ENCODE measurements at regions not wholly inside any gene's neighbourhood (a gene's known extent, or its start where the extent isn't known, plus 50 kb on each side); places are given as distances from the start of the nearest gene placed in this dataset.
"Not testable (repeated sequence)": the region's sequence is repeated elsewhere in the genome, so short reads cannot be mapped to it uniquely, and the experiment has no call there.

DNA sequence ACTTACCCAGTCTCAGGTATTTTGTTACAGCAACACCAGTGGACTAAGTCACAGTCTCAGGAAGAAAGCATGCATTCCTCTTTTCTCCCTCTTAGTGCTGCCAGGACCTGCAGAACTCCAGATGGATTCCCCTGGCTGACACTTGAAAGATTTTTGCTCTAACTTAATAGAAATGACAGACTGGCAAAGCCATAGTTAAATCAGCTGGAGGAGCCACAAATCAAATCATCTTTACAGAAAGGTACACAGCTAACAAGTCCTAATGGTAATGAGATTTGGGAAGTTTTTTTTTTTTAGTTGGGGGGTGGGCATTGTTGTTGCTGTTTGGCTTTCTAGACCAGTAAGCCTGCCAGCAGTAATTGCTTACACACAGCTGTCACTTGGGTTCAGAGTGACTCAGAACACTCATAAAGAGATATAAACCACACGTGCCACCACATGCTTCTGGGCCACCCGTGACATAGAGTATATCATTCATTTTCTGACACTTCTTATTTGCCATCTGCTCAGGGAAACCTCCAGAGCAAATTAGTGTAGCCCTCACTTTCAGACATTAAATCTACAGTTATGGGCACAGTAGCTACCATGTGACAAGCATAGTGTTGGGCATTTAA, 72.4 kb downstream of the FH start:
- no peaks in the 10 kb centered on the region for H3K27me3 ChIP-seq (ENCODE audit: control insufficient read depth in 1 of 2, insufficient read depth in 2 of 2, low read length in 2 of 2)
- no peaks in the 10 kb centered on the region for H3K9me3 ChIP-seq (ENCODE audit: control insufficient read depth in 2 of 2, low read length in 2 of 2)
- H3K36me3 ChIP-seq (ENCODE audit: control insufficient read depth in 2 of 2, insufficient read depth in 2 of 2, low read length in 2 of 2): no peaks in the 10 kb centered on the region
- H3K4me3 ChIP-seq (ENCODE audit: low read length in 2 of 2): no peak overlapping the region
- no peaks in the 10 kb centered on the region for H3K4me1 ChIP-seq (ENCODE audit: control insufficient read depth, insufficient read depth, low read length)
- no peak overlapping the region for H3K27ac ChIP-seq (ENCODE audit: low read length)
- H3K9ac ChIP-seq (ENCODE audit: low read length in 2 of 2): no peak overlapping the region

DNA sequence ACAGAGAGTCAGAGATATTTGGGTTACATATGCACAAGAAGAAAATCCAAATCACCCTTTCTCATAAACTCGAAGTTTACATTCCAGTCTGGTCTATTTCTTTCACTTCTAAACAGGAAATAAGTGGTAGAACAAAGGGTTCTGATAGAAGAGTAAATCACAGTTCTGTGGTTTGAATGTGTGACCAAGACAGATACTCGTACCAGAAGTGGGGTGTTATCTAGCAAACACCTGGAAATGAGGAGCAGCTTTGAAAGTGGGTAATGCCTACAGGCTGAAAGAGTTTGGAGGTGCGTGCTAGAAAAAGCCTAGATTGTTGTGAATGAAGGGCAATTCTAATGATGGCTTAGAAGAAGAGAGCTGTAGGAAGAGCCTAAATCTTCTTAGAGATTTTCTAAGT, 74.7 kb downstream of the FH start:
- H3K4me1 ChIP-seq (ENCODE audit: control insufficient read depth, insufficient read depth, low read length): no peaks in the 10 kb centered on the region

DNA sequence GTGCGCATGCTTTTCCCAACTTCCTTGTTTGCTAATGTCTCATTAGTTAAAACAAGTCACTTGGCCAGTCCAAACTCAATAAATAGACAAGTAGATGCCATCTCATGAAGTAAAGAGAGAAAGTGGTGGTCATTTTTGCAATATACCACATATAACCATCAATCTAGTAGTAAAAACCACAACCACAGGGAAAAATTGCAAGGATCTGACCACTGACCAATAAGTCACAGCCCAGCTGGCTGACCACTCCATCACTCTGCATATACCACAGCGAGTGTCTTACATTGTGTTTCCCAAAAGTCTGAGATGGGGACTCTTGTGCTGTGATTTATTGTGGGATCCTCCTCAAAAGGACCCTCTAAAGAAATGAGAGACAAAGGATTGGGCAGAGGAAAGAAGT, 76.0 kb downstream of the FH start:
- H3K9me3 ChIP-seq (ENCODE audit: control insufficient read depth in 2 of 2, low read length in 2 of 2): no peaks in the 10 kb centered on the region
- H3K36me3 ChIP-seq (ENCODE audit: control insufficient read depth in 2 of 2, insufficient read depth in 2 of 2, low read length in 2 of 2): no peaks in the 10 kb centered on the region
- H3K9ac ChIP-seq (ENCODE audit: low read length in 2 of 2): no peak overlapping the region
- H3K27me3 ChIP-seq (ENCODE audit: control insufficient read depth in 1 of 2, insufficient read depth in 2 of 2, low read length in 2 of 2): no peaks in the 10 kb centered on the region
- no peak overlapping the region for H3K27ac ChIP-seq (ENCODE audit: low read length)
- no peaks in the 10 kb centered on the region for H3K4me1 ChIP-seq (ENCODE audit: control insufficient read depth, insufficient read depth, low read length)
- no peak overlapping the region for H3K4me3 ChIP-seq (ENCODE audit: low read length in 2 of 2)

More for the DNA sequence above, 74.7 kb downstream of the FH start:
- no peaks in the 10 kb centered on the region for H3K9me3 ChIP-seq (ENCODE audit: control insufficient read depth in 2 of 2, low read length in 2 of 2)
- no peaks in the 10 kb centered on the region for H3K27me3 ChIP-seq (ENCODE audit: control insufficient read depth in 1 of 2, insufficient read depth in 2 of 2, low read length in 2 of 2)
- no peak overlapping the region for H3K4me3 ChIP-seq (ENCODE audit: low read length in 2 of 2)
- no peak overlapping the region for H3K27ac ChIP-seq (ENCODE audit: low read length)
- no peak overlapping the region for H3K9ac ChIP-seq (ENCODE audit: low read length in 2 of 2)
- no peaks in the 10 kb centered on the region for H3K36me3 ChIP-seq (ENCODE audit: control insufficient read depth in 2 of 2, insufficient read depth in 2 of 2, low read length in 2 of 2)

DNA sequence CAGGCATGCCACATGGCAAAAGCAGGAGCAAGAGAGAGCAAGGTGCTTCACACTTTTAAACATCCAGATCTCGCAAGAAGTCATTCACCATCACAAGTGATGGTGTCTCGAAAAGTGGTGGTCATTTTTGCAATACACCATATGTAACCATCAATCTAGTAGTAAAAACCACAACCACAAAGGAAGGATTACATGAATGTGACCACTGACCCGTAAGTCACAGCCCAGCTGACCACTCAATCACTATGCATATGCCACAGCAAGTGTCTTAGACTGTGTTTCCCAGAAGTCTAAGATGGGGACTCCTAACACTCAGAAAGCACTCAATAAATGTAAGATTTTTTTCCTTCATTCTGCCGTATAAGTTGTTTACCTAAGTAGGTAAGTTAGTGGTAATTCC, 76.9 kb downstream of the FH start:
- H3K36me3 ChIP-seq (ENCODE audit: control insufficient read depth in 2 of 2, insufficient read depth in 2 of 2, low read length in 2 of 2): no peaks in the 10 kb centered on the region
- no peaks in the 10 kb centered on the region for H3K4me1 ChIP-seq (ENCODE audit: control insufficient read depth, insufficient read depth, low read length)
- H3K27me3 ChIP-seq (ENCODE audit: control insufficient read depth in 1 of 2, insufficient read depth in 2 of 2, low read length in 2 of 2): no peaks in the 10 kb centered on the region
- no peak overlapping the region for H3K4me3 ChIP-seq (ENCODE audit: low read length in 2 of 2)
- no peaks in the 10 kb centered on the region for H3K9me3 ChIP-seq (ENCODE audit: control insufficient read depth in 2 of 2, low read length in 2 of 2)
- no peak overlapping the region for H3K27ac ChIP-seq (ENCODE audit: low read length)
- H3K9ac ChIP-seq (ENCODE audit: low read length in 2 of 2): no peak overlapping the region

DNA sequence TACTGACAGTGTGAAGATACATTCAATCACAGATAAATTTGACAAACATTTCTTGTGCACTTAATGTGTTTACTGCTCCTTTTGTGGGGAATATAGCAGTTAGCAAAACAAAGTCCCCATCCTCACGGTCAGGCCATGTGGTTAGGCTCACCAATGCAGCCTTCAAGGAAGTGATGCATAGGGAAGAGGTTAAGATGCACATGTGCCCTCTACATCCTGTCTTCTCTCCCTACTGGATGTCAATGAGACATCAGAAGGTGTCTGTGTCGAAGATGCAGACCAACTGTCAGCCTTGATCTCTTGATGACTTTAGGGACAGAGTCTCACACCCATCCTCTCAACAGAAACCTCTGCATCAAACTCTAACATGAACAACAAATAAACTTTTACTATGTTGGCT, 78.7 kb downstream of the FH start:
- Histone ChIP-seq H3K9ac (ENCODE audit: low read length in 2 of 2) (no peak overlapping the region), H3K27ac (ENCODE audit: low read length) (no peak overlapping the region)

DNA sequence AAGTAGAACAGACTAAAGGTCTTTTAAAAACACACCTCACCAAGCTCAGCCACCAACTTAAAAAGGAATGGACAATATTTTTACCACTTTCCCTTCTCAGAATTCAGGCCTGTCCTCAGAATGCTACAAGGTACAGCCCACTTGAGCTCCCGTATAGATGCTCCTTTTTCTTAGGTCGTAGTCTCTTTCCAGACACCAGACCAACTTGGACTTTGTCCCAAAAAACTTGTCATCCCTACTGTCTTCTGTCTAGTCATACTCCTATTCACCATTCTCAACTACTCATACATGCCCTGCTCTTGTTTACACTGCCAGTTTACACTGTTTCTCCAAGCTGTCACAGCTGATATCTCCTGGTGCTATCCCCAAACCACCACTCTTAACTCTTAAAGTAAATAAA, 80.9 kb downstream of the FH start:
- not testable (repeated sequence) for H3K9me3 ChIP-seq (ENCODE audit: control insufficient read depth in 2 of 2, low read length in 2 of 2); H3K4me3 ChIP-seq (ENCODE audit: low read length in 2 of 2); H3K27ac ChIP-seq (ENCODE audit: low read length); H3K4me1 ChIP-seq (ENCODE audit: control insufficient read depth, insufficient read depth, low read length); H3K27me3 ChIP-seq (ENCODE audit: control insufficient read depth in 1 of 2, insufficient read depth in 2 of 2, low read length in 2 of 2); H3K9ac ChIP-seq (ENCODE audit: low read length in 2 of 2); H3K36me3 ChIP-seq (ENCODE audit: control insufficient read depth in 2 of 2, insufficient read depth in 2 of 2, low read length in 2 of 2)

More for the DNA sequence above, 78.7 kb downstream of the FH start:
- no peaks in the 10 kb centered on the region for H3K9me3 ChIP-seq (ENCODE audit: control insufficient read depth in 2 of 2, low read length in 2 of 2)
- H3K36me3 ChIP-seq (ENCODE audit: control insufficient read depth in 2 of 2, insufficient read depth in 2 of 2, low read length in 2 of 2): no peaks in the 10 kb centered on the region
- H3K4me1 ChIP-seq (ENCODE audit: control insufficient read depth, insufficient read depth, low read length): no peaks in the 10 kb centered on the region
- H3K27me3 ChIP-seq (ENCODE audit: control insufficient read depth in 1 of 2, insufficient read depth in 2 of 2, low read length in 2 of 2): no peaks in the 10 kb centered on the region
- H3K4me3 ChIP-seq (ENCODE audit: low read length in 2 of 2): no peak overlapping the region

DNA sequence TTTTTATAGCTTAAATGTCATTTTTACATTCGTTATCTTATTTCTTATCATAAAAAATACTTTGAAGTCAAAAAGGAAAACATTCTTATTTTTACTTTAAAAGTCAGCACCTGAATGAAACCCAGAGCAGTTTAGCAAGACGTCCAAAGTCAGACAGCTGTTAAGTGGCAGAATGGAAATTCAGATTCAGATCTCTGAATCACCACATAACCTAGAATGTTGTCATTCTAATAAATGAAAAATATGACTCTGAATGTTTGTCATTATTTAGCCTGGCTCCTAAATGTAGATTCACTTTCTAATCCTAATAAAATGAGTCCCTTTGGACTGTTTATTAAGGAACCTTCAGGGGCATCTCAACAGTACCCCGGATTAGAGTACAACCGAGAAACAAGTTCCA, 75.2 kb upstream of the RGS7 start:
- Histone ChIP-seq H3K9me3 (ENCODE audit: control insufficient read depth in 2 of 2, low read length in 2 of 2) (no peaks in the 10 kb centered on the region), H3K9ac (ENCODE audit: low read length in 2 of 2) (no peak overlapping the region), H3K4me1 (ENCODE audit: control insufficient read depth, insufficient read depth, low read length) (no peaks in the 10 kb centered on the region), H3K27me3 (ENCODE audit: control insufficient read depth in 1 of 2, insufficient read depth in 2 of 2, low read length in 2 of 2) (peaks cover 0 to 3% of the 10 kb centered on the region in 2 donors), H3K4me3 (ENCODE audit: low read length in 2 of 2) (no peak overlapping the region), H3K27ac (ENCODE audit: low read length) (no peak overlapping the region), H3K36me3 (ENCODE audit: control insufficient read depth in 2 of 2, insufficient read depth in 2 of 2, low read length in 2 of 2) (no peaks in the 10 kb centered on the region)

DNA sequence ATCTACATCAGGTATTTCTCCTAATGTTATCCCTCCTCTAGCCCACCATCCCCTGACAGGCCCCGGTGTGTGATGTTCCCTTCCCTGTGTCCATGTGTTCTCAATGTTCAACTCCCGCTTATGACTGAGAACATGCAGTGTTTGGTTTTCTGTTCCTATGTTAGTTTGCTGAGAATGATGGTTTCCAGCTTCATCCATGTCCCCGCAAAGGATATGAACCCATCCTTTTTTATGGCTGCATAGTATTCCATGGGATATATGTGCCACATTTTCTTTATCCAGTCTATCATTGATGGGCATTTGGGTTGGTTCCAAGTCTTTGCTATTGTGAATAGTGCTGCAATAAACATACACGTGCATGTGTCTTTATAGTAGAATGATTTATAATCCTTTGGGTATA, 68.1 kb upstream of the RGS7 start:
- H3K36me3 ChIP-seq (ENCODE audit: control insufficient read depth in 2 of 2, insufficient read depth in 2 of 2, low read length in 2 of 2); H3K9me3 ChIP-seq (ENCODE audit: control insufficient read depth in 2 of 2, low read length in 2 of 2); H3K9ac ChIP-seq (ENCODE audit: low read length in 2 of 2); H3K4me1 ChIP-seq (ENCODE audit: control insufficient read depth, insufficient read depth, low read length); H3K27ac ChIP-seq (ENCODE audit: low read length); H3K4me3 ChIP-seq (ENCODE audit: low read length in 2 of 2): not testable (repeated sequence)
- peaks cover 2 to 12% of the 10 kb centered on the region in 2 donors for H3K27me3 ChIP-seq (ENCODE audit: control insufficient read depth in 1 of 2, insufficient read depth in 2 of 2, low read length in 2 of 2)

DNA sequence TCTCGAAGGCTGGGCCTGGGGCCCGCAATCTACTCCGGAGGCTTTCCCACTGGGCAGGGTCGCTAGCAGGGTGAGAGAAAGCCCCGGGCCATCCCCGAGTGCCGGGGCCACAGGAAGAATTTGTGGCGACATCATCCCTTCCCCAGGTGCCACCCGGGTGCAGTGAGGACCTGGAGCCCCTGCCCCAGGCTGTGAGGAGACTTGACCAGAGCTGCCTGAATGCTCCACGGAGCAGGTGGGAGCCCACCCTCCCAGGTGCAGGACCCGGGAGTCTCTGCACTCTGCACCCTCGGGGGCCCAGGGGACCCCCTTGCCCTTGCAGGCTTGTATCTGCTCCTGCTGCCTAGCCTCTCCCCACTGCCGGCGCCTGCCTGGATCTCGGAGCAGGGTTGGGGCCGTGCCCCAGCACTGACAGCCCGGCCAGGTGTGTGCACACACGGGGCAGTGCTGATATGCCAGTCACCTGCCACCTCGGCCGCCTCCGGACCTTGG, 67.5 kb upstream of the RGS7 start:
- H3K9ac ChIP-seq (ENCODE audit: low read length in 2 of 2): no peak overlapping the region
- H3K4me1 ChIP-seq (ENCODE audit: control insufficient read depth, insufficient read depth, low read length): peaks cover 8% of the 10 kb centered on the region
- no peaks in the 10 kb centered on the region for H3K36me3 ChIP-seq (ENCODE audit: control insufficient read depth in 2 of 2, insufficient read depth in 2 of 2, low read length in 2 of 2)
- no peaks in the 10 kb centered on the region for H3K9me3 ChIP-seq (ENCODE audit: control insufficient read depth in 2 of 2, low read length in 2 of 2)
- H3K27ac ChIP-seq (ENCODE audit: low read length): no peak overlapping the region
- H3K4me3 ChIP-seq (ENCODE audit: low read length in 2 of 2): peak overlapping the region in 1 of 2 donors; percentile 60
- peaks cover 2 to 12% of the 10 kb centered on the region in 2 donors for H3K27me3 ChIP-seq (ENCODE audit: control insufficient read depth in 1 of 2, insufficient read depth in 2 of 2, low read length in 2 of 2)

DNA sequence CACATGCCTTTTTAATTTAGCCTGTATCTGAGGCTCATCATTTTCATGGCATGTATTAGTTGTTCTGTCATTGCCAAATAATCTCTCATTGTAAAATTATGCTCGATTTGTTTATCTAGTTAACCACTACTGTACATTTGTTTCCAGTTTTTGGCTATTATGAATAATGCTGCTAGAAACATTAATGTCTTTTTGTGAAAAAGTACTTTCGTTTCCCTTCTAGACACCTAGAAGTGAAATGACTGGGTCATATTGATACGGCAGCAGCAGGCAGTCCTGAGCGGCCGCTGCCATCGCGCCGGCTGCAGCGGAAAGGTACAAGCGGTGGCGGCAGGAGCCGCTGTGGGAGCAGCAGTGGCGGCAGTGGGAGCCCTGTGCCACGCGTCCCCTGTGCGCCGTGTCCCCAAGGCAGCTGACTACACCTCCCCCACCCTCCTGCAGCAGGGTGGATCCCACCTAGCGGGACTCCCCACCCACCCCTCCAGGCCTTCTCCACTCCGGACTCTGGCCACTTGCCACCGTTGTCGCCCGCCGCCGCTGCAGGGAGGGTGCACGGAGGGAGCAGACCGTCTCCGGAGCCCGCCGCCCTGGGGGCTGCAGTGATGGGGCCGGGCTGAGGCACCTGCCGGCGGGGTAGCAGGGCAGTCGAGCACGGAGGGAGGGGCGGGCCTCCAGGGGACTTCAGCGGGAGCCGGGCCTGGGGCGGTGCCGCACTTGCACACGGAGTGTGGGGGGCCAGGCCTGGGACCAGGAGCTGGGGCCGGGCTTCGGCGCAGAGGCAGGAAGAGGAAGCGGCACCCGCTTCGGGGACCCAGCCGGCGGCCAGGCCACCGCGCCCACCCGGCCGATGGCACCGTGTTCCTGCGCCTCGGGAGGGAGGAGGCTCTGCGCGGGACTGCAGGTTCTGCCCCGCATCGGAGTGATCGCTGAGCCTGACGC, 66.8 kb upstream of the RGS7 start:
- H3K9ac ChIP-seq (ENCODE audit: low read length in 2 of 2): no peak overlapping the region

DNA sequence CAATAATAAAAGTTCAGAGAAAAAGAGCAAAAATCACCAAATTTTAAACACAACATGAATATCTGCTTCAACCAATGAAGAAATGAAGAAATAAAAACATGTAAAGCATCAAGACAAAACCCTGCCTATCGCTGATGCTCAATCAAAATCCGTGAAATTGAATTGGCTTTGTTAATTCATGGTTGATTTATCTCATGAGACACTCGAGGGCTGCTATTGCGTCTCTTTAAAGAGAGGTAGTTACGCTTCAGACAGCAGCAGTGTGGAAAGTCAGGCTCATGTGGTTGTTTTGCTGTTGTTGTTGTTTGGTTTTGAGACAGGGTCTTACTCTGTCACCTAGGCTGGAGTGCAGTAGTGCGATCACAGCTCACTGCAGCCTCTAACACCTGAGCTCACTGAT, 65.5 kb upstream of the RGS7 start:
- Histone ChIP-seq H3K4me1 (ENCODE audit: control insufficient read depth, insufficient read depth, low read length) (peaks cover 8% of the 10 kb centered on the region), H3K27ac (ENCODE audit: low read length) (no peak overlapping the region), H3K36me3 (ENCODE audit: control insufficient read depth in 2 of 2, insufficient read depth in 2 of 2, low read length in 2 of 2) (no peaks in the 10 kb centered on the region), H3K4me3 (ENCODE audit: low read length in 2 of 2) (no peak overlapping the region), H3K9ac (ENCODE audit: low read length in 2 of 2) (no peak overlapping the region), H3K9me3 (ENCODE audit: control insufficient read depth in 2 of 2, low read length in 2 of 2) (no peaks in the 10 kb centered on the region), H3K27me3 (ENCODE audit: control insufficient read depth in 1 of 2, insufficient read depth in 2 of 2, low read length in 2 of 2) (peaks cover 2 to 12% of the 10 kb centered on the region in 2 donors)

More for the DNA sequence above, 66.8 kb upstream of the RGS7 start:
- peaks cover 2 to 12% of the 10 kb centered on the region in 2 donors for H3K27me3 ChIP-seq (ENCODE audit: control insufficient read depth in 1 of 2, insufficient read depth in 2 of 2, low read length in 2 of 2)
- no peaks in the 10 kb centered on the region for H3K36me3 ChIP-seq (ENCODE audit: control insufficient read depth in 2 of 2, insufficient read depth in 2 of 2, low read length in 2 of 2)
- H3K9me3 ChIP-seq (ENCODE audit: control insufficient read depth in 2 of 2, low read length in 2 of 2): no peaks in the 10 kb centered on the region
- no peak overlapping the region for H3K27ac ChIP-seq (ENCODE audit: low read length)
- peak overlapping the region; percentile 35 to 60 for H3K4me3 ChIP-seq (ENCODE audit: low read length in 2 of 2)
- H3K4me1 ChIP-seq (ENCODE audit: control insufficient read depth, insufficient read depth, low read length): peaks cover 8% of the 10 kb centered on the region

All from stomach smooth muscle (tissue), 2 donors.